ENCODE measurements at regions not wholly inside any gene's neighbourhood (a gene's known extent, or its start where the extent isn't known, plus 50 kb on each side); places are given as distances from the start of the nearest gene placed in this dataset.
"Not testable (repeated sequence)": the region's sequence is repeated elsewhere in the genome, so short reads cannot be mapped to it uniquely, and the experiment has no call there.

DNA sequence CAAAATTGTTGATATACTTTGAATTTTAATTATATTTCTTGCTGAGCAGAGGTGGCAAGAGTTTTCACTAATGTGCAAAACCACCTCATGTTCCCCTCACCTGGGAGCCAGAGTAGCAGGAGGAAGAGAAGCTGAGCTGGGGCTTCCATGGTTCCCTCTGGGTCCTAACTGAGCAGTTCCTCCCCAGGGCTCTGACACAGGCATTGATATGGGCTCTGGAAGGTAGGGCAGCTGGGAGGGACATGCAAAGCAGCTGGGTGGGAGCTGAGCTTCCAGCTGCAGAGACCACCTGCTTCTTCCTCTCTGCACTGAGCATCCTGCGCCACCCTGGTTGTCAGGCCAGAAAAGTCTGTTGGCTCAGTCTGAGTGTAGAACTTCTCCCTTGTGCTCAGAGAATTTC lies 336.1 kb downstream of the RPIA start:
- not testable (repeated sequence) for TF ChIP-seq POLR2A (IDR thresholded peaks at IDR 0.05; ENCODE audit: low read length); GATA1 (IDR thresholded peaks at IDR 0.05; ENCODE audit: low read depth, low read length)
